ENCODE measurements at regions not wholly inside any gene's neighbourhood (a gene's known extent, or its start where the extent isn't known, plus 50 kb on each side); places are given as distances from the start of the nearest gene placed in this dataset.

DNA sequence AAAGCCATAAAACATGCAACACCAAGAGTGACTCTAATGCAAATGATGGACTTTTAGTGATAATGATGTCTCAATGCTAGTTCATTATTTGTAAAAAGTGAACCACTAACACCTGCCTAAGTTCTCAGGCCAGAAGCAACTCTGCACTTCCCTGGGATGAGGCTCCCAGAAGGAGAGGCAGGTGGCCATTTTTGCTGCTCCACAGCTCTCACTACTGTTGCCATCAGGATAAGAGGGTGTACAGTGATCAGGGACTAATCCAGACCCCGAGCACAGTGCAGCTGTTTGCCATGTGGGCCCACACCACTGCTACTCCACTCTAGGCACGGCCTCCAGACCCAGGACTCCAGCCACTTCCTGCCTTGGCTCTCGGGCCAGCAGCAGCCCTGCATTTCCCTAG, 828.3 kb upstream of the MIR17HG start (continued):
- TF ChIP-seq, protein P1, sequence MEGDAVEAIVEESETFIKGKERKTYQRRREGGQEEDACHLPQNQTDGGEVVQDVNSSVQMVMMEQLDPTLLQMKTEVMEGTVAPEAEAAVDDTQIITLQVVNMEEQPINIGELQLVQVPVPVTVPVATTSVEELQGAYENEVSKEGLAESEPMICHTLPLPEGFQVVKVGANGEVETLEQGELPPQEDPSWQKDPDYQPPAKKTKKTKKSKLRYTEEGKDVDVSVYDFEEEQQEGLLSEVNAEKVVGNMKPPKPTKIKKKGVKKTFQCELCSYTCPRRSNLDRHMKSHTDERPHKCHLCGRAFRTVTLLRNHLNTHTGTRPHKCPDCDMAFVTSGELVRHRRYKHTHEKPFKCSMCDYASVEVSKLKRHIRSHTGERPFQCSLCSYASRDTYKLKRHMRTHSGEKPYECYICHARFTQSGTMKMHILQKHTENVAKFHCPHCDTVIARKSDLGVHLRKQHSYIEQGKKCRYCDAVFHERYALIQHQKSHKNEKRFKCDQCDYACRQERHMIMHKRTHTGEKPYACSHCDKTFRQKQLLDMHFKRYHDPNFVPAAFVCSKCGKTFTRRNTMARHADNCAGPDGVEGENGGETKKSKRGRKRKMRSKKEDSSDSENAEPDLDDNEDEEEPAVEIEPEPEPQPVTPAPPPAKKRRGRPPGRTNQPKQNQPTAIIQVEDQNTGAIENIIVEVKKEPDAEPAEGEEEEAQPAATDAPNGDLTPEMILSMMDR (IDR thresholded peaks at IDR 0.05; ENCODE audit: low read depth, low read length, missing input control), result no peak
- no peak for TF ChIP-seq JUND (IDR thresholded peaks at IDR 0.05)

DNA sequence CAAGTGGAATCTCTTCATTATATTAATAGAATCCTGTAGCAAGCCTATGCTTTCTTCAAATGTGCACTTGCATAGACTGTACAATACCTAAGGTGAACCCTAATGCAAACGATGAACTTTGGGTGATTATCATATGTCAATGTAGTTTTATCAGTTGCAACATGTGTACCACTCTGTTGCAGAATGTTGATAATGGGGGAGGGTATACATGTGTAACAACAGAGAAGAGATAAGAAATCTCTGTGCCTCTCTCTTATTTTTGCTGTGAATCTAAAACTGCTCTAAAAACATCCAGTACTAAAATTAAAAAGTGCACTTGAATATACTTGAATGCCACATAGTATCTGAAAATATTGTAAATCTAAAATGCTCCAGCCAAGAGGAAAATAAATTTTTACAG, 820.8 kb upstream of the MIR17HG start:
- peaks cover 0 to 2% (median 0%) of the 10 kb centered on the region in 4 donors for H3K4me1 ChIP-seq (ENCODE audit: control insufficient read depth in 4 of 4, insufficient read depth in 4 of 4, low read length in 3 of 4)
- DNase-seq (ENCODE audit: low spot score), result no peak
- WGBS, result 11% methylated on average over 1 of the region's 1 CpG
- no peak overlapping the region for H3K27ac ChIP-seq (ENCODE audit: low read depth in 1 of 2, low read length in 2 of 2)
- H3K4me3 ChIP-seq (ENCODE audit: low read depth in 1 of 3, low read length in 3 of 3), result no peak overlapping the region
- TF ChIP-seq, protein P1 (IDR thresholded peaks at IDR 0.05; ENCODE audit: low read depth, low read length, missing input control), result no peak
- TF ChIP-seq JUND (IDR thresholded peaks at IDR 0.05) (no peak), RAD21 (IDR thresholded peaks at IDR 0.05) (no peak), TAF1 (conservative IDR thresholded peaks at IDR 0.05) (no peak), FOXA2 (IDR thresholded peaks at IDR 0.05) (no peak), SP1 (IDR thresholded peaks at IDR 0.05) (no peak), FOXA1 (IDR thresholded peaks at IDR 0.05) (no peak)
- TF ChIP-seq, protein P2, sequence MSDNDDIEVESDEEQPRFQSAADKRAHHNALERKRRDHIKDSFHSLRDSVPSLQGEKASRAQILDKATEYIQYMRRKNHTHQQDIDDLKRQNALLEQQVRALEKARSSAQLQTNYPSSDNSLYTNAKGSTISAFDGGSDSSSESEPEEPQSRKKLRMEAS (IDR thresholded peaks at IDR 0.05), result no peak
- H3K36me3 ChIP-seq (ENCODE audit: control insufficient read depth in 4 of 4, insufficient read depth in 3 of 4, low read depth in 1 of 4, low read length in 3 of 4), result no peaks in the 10 kb centered on the region
- H3K9ac ChIP-seq (ENCODE audit: low read depth in 1 of 2, low read length in 2 of 2), result no peak overlapping the region
- no peaks in the 10 kb centered on the region for H3K27me3 ChIP-seq (ENCODE audit: control insufficient read depth in 4 of 4, insufficient read depth in 4 of 4, low read length in 3 of 4)
- H3K9me3 ChIP-seq (ENCODE audit: control insufficient read depth in 4 of 4, low read length in 3 of 4), result no peaks in the 10 kb centered on the region

DNA sequence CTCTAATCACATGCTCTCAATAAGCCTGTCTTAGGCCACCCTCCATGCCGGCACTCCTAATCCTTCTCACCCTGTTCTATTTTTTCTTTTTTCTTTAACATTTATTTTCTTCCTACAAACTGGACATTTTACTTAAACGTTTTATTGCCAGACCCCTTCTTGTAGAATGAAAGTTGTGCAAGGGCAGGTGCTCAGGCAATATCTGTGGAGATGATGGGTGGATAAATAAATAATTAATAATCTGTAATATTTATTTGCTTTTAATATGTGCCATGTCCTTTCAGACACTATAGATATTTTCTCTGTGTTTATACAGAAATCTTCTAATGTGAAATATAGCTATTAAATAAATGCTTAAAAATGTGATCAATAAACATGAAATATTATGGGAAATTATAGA, 815.7 kb upstream of the MIR17HG start:
- H3K9me3 ChIP-seq (ENCODE audit: control insufficient read depth in 4 of 4, low read length in 3 of 4), result no peaks in the 10 kb centered on the region
- no peaks in the 10 kb centered on the region for H3K4me1 ChIP-seq (ENCODE audit: control insufficient read depth in 4 of 4, insufficient read depth in 4 of 4, low read length in 3 of 4)
- no peak overlapping the region for H3K9ac ChIP-seq (ENCODE audit: low read depth in 1 of 2, low read length in 2 of 2)
- no peak for DNase-seq (ENCODE audit: low spot score)
- H3K27me3 ChIP-seq (ENCODE audit: control insufficient read depth in 4 of 4, insufficient read depth in 4 of 4, low read length in 3 of 4), result no peaks in the 10 kb centered on the region
- WGBS, result 68% methylated on average over 2 of the region's 2 CpGs
- H3K27ac ChIP-seq (ENCODE audit: low read depth in 1 of 2, low read length in 2 of 2), result no peak overlapping the region
- no peak overlapping the region for H3K4me3 ChIP-seq (ENCODE audit: low read depth in 1 of 3, low read length in 3 of 3)
- no peak for TF ChIP-seq YY1 (IDR thresholded peaks at IDR 0.05)
- no peak for TF ChIP-seq HNF4G (IDR thresholded peaks at IDR 0.05)
- TF ChIP-seq FOXA1 (IDR thresholded peaks at IDR 0.05), result no peak
- TF ChIP-seq, protein P3, sequence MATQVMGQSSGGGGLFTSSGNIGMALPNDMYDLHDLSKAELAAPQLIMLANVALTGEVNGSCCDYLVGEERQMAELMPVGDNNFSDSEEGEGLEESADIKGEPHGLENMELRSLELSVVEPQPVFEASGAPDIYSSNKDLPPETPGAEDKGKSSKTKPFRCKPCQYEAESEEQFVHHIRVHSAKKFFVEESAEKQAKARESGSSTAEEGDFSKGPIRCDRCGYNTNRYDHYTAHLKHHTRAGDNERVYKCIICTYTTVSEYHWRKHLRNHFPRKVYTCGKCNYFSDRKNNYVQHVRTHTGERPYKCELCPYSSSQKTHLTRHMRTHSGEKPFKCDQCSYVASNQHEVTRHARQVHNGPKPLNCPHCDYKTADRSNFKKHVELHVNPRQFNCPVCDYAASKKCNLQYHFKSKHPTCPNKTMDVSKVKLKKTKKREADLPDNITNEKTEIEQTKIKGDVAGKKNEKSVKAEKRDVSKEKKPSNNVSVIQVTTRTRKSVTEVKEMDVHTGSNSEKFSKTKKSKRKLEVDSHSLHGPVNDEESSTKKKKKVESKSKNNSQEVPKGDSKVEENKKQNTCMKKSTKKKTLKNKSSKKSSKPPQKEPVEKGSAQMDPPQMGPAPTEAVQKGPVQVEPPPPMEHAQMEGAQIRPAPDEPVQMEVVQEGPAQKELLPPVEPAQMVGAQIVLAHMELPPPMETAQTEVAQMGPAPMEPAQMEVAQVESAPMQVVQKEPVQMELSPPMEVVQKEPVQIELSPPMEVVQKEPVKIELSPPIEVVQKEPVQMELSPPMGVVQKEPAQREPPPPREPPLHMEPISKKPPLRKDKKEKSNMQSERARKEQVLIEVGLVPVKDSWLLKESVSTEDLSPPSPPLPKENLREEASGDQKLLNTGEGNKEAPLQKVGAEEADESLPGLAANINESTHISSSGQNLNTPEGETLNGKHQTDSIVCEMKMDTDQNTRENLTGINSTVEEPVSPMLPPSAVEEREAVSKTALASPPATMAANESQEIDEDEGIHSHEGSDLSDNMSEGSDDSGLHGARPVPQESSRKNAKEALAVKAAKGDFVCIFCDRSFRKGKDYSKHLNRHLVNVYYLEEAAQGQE (IDR thresholded peaks at IDR 0.05), result no peak
- no peaks in the 10 kb centered on the region for H3K36me3 ChIP-seq (ENCODE audit: control insufficient read depth in 4 of 4, insufficient read depth in 3 of 4, low read depth in 1 of 4, low read length in 3 of 4)

Measured in liver (tissue), 8 donors.